Aorta (tissue), 5 donors: ENCODE measurements at regions not wholly inside any gene's neighbourhood (a gene's known extent, or its start where the extent isn't known, plus 50 kb on each side); places are given as distances from the start of the nearest gene placed in this dataset.
A peak's percentile ranks its signal among the peaks of the same experiment; 100 is the strongest.

Experiments
- ATAC-seq: fragments of 200-7000 bp; cut with Tn5 transposase; one replicate; pipeline ENCODE4 v1.9.1; 2022; ENCODE audit warnings: moderate library complexity; ENCODE audit not compliant: low FRiP score
- DNase-seq, 2 donors: peaks; one replicate each; pipeline ENCODE4 v3.0.0-alpha.2; 2020
- H3K27ac ChIP-seq, 2 donors: one replicate each; pipeline ENCODE4 v1.5.1; 2013; ENCODE audit warnings: low read length in 2 of 2, mild to moderate bottlenecking in 2 of 2, moderate library complexity in 2 of 2, control low read depth in 1 of 2, inconsistent platforms in 1 of 2, low read depth in 1 of 2
- H3K27me3 ChIP-seq, 2 donors: one replicate each; pipeline ENCODE4 v1.6.1; 2013; ENCODE audit warnings: control low read depth in 1 of 2, low read length in 1 of 2, mild to moderate bottlenecking in 1 of 2, moderate library complexity in 1 of 2; ENCODE audit not compliant: insufficient read depth in 2 of 2, control insufficient read depth in 1 of 2
- H3K36me3 ChIP-seq, 2 donors: one replicate each; pipeline ENCODE4 v1.6.1; 2013; ENCODE audit warnings: control low read depth in 1 of 2, low read length in 1 of 2, mild to moderate bottlenecking in 1 of 2; ENCODE audit not compliant: insufficient read depth in 2 of 2, control insufficient read depth in 1 of 2
- H3K4me1 ChIP-seq, 2 donors: one replicate each; pipeline ENCODE4 v1.6.1; 2013; ENCODE audit warnings: low read length in 2 of 2, control low read depth in 1 of 2, mild to moderate bottlenecking in 1 of 2, moderate library complexity in 1 of 2; ENCODE audit not compliant: insufficient read depth in 2 of 2, control insufficient read depth in 1 of 2
- H3K4me3 ChIP-seq, 2 donors: one replicate each; pipeline ENCODE4 v1.5.1; 2013; ENCODE audit warnings: low read length in 2 of 2, control low read depth in 1 of 2, mild to moderate bottlenecking in 1 of 2
- H3K9me3 ChIP-seq: one replicate; pipeline ENCODE4 v1.6.1; 2013; ENCODE audit warnings: mild to moderate bottlenecking, low read length; ENCODE audit not compliant: control insufficient read depth
- WGBS, 2 donors: extraction: QIAGEN DNeasy Blood & Tissue Kit; methylation state at CpG; one replicate each; pipeline ENCODE4 v1.1.7; 2013; 5-methylcytosine and 5-hydroxymethylcytosine counted together
- intact Hi-C, 2 donors: fragments of 100-400 bp; cut with DNase I; formaldehyde crosslinking; loops; one replicate each; pipeline versions ENCODE4 v1.14.2 to v1.15.0; 2022
- donor health status: healthy with polysubstance abuse.
- donor health status: Bipolar disorder and iron deficiency.
- donor health status: DM: no; HTN: no; CAD: no.
- donor health status: DM: no; HTN: no; CAD: no.
- donor health status: DM: yes; HTN: yes; CAD: no.

GRCh38 chr9:90948156-90948555 lies 146.5 kb downstream of the SYK start:
- ATAC-seq = no peak

GRCh38 chr9:90950600-90950999 lies 149.0 kb downstream of the SYK start:
- no peaks in the 10 kb centered on the region for H3K36me3 ChIP-seq
- peaks cover 0 to 1% of the 10 kb centered on the region in 2 donors for H3K27me3 ChIP-seq
- peaks cover 3% of the 10 kb centered on the region for H3K9me3 ChIP-seq
- H3K27ac ChIP-seq = no peak overlapping the region
- DNase-seq = no peak
- H3K4me1 ChIP-seq = no peaks in the 10 kb centered on the region
- intact Hi-C loops = no loop called here
- H3K4me3 ChIP-seq = no peak overlapping the region
- 60 to 65% methylated on average over 3 of the region's 3 CpGs for WGBS, 2 donors
- no peak for ATAC-seq

More at GRCh38 chr9:90948156-90948555, 146.5 kb downstream of the SYK start:
- Histone ChIP-seq H3K4me1 (no peaks in the 10 kb centered on the region), H3K4me3 (no peak overlapping the region), H3K27me3 (peaks cover 0 to 1% of the 10 kb centered on the region in 2 donors), H3K27ac (no peak overlapping the region), H3K36me3 (no peaks in the 10 kb centered on the region), H3K9me3 (peaks cover 3% of the 10 kb centered on the region)
- 75 to 76% methylated on average over 6 of the region's 6 CpGs for WGBS, 2 donors
- intact Hi-C loops = no loop called here
- no peak for DNase-seq

- WGBS, 2 donors = 62 to 68% methylated on average over 3 of the region's 3 CpGs
- Histone ChIP-seq H3K9me3 (peaks cover 3% of the 10 kb centered on the region), H3K36me3 (no peaks in the 10 kb centered on the region), H3K27ac (no peak overlapping the region), H3K27me3 (peaks cover 0 to 1% of the 10 kb centered on the region in 2 donors), H3K4me1 (no peaks in the 10 kb centered on the region), H3K4me3 (no peak overlapping the region)
- DNase-seq (no peak), ATAC-seq (no peak)
- intact Hi-C loops = no loop called here
Observed at GRCh38 chr9:90953200-90953599, 151.6 kb downstream of the SYK start.

DNA sequence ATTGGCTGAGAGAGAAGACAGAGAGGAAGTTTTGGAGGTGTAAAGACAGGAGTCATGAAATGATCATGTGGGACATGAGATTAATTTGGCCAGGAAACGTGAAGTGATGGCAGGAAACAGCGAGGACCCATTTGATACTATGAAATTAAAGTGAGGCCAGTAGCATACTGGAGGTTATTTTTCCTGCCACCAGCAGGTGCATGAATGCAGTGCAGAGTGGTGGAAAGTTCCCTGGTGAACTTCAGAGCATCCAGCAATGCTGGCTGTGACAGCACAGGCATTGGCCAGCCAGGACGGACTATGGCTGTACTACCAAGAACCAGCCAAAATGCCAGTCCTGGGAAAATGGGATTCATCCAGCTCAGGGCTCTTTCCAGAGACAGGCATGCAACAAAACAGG lies 152.2 kb downstream of the SYK start:
- intact Hi-C loops = no loop called here
- ATAC-seq (no peak), DNase-seq (no peak)
- Histone ChIP-seq H3K4me1 (no peaks in the 10 kb centered on the region), H3K4me3 (no peak overlapping the region), H3K27me3 (peaks cover 0 to 1% of the 10 kb centered on the region in 2 donors), H3K36me3 (no peaks in the 10 kb centered on the region), H3K9me3 (peaks cover under 1% of the 10 kb centered on the region), H3K27ac (no peak overlapping the region)
- 82 to 83% methylated on average over 3 of the region's 3 CpGs for WGBS, 2 donors

GRCh38 chr9:90956026-90956810 lies 154.6 kb downstream of the SYK start:
- ATAC-seq (no peak), DNase-seq (no peak)
- H3K4me3 ChIP-seq = no peak overlapping the region
- H3K27ac ChIP-seq = no peak overlapping the region
- 80 to 82% methylated on average over 9 of the region's 9 CpGs for WGBS, 2 donors
- H3K36me3 ChIP-seq = no peaks in the 10 kb centered on the region
- intact Hi-C loops = no loop called here
- H3K9me3 ChIP-seq = no peaks in the 10 kb centered on the region
- no peaks in the 10 kb centered on the region for H3K4me1 ChIP-seq
- H3K27me3 ChIP-seq = no peaks in the 10 kb centered on the region

GRCh38 chr9:90958328-90958727 lies 156.7 kb downstream of the SYK start:
- Histone ChIP-seq H3K27ac (no peak overlapping the region), H3K27me3 (no peaks in the 10 kb centered on the region), H3K4me1 (peaks cover 3 to 8% of the 10 kb centered on the region in 2 donors), H3K36me3 (no peaks in the 10 kb centered on the region), H3K9me3 (no peaks in the 10 kb centered on the region), H3K4me3 (no peak overlapping the region)
- WGBS, 2 donors = 87% methylated on average over 2 of the region's 2 CpGs
- no peak for DNase-seq
- no peak for ATAC-seq
- intact Hi-C loops = no loop called here

- intact Hi-C loops = loop anchor here (5.0 kb wide), 2 partner anchors 39 to 156 kb away; no protein-coding TSS in a partner anchor
- no peak for ATAC-seq
- no peak for DNase-seq
- Histone ChIP-seq H3K27ac (peak overlapping the region in 1 of 2 donors; percentile 7), H3K4me3 (no peak overlapping the region), H3K9me3 (no peaks in the 10 kb centered on the region), H3K4me1 (peaks cover 3 to 8% of the 10 kb centered on the region in 2 donors), H3K36me3 (no peaks in the 10 kb centered on the region), H3K27me3 (no peaks in the 10 kb centered on the region)
- WGBS, 2 donors = 40 to 47% methylated on average over 5 of the region's 5 CpGs
Observed at GRCh38 chr9:90960941-90961340, 159.3 kb downstream of the SYK start.

DNA sequence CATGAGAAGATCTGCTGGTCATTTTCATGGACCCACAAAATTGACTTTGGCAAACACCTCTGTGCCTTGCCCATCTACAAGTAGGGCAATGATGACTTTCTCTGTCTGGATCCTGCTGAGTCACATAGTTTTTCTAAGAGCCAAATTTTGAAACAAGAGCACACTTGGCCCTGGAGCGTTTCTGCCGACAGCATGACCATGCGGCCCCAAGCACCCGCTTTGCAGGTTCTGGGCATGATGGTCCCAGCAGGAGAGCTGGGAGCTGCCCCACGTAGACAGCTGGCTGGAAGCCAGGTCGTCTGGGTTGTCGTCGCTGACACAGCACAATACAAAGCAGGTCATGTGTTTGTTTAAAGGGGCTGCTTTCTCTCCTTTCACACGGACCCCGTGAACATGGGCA lies 159.8 kb downstream of the SYK start:
- intact Hi-C loops = loop anchor here (5.0 kb wide), 2 partner anchors 39 to 156 kb away; no protein-coding TSS in a partner anchor
- Histone ChIP-seq H3K9me3 (no peaks in the 10 kb centered on the region), H3K27ac (no peak overlapping the region), H3K4me3 (no peak overlapping the region), H3K27me3 (no peaks in the 10 kb centered on the region), H3K4me1 (peaks cover 3 to 8% of the 10 kb centered on the region in 2 donors), H3K36me3 (no peaks in the 10 kb centered on the region)
- 10 to 15% methylated on average over 10 of the region's 10 CpGs for WGBS, 2 donors
- ATAC-seq (peak; percentile 60), DNase-seq (peak in 1 of 2 donors; percentile 60)
